DOHH2 (cell line): ENCODE measurements at regions not wholly inside any gene's neighbourhood (a gene's known extent, or its start where the extent isn't known, plus 50 kb on each side); places are given as distances from the start of the nearest gene placed in this dataset.

Experiments
- H3F3A ChIP-seq: fragments of 200-600 bp; sonication (generic), shearing (Covaris generic); 2 replicates; pipeline ENCODE4 v1.6.0; 2016; ENCODE audit warnings: antibody characterized with exemption, mild to moderate bottlenecking; ENCODE audit not compliant: control insufficient read depth, insufficient read depth
- H3K27ac ChIP-seq: fragments of 200-600 bp; sonication (generic); 2 replicates; pipeline ENCODE4 v1.5.1; 2014; ENCODE audit warnings: low read depth, mild to moderate bottlenecking, low read length, moderate library complexity
- H3K27me3 ChIP-seq: fragments of 200-600 bp; sonication (generic); 2 replicates; pipeline ENCODE4 v1.6.1; 2014; ENCODE audit warnings: mild to moderate bottlenecking, low read length, mixed read lengths; ENCODE audit not compliant: control insufficient read depth
- H3K36me3 ChIP-seq: fragments of 200-600 bp; sonication (generic); 2 replicates; pipeline ENCODE4 v1.6.1; 2014; ENCODE audit warnings: mild to moderate bottlenecking, low read length, moderate library complexity, mixed read lengths; ENCODE audit not compliant: control insufficient read depth
- H3K4me1 ChIP-seq: fragments of 200-600 bp; sonication (generic); 2 replicates; pipeline ENCODE4 v1.6.1; 2014; ENCODE audit warnings: mild to moderate bottlenecking, low read length, mixed read lengths; ENCODE audit not compliant: control insufficient read depth
- H3K4me2 ChIP-seq: fragments of 200-600 bp; sonication (generic); 2 replicates; pipeline ENCODE4 v1.6.0; 2014; ENCODE audit warnings: mild to moderate bottlenecking, low read length, moderate library complexity
- H3K4me3 ChIP-seq: fragments of 200-600 bp; sonication (generic); 2 replicates; pipeline ENCODE4 v1.5.1; 2014; ENCODE audit warnings: mild to moderate bottlenecking, low read length, mixed read lengths
- H3K79me2 ChIP-seq: fragments of 200-600 bp; sonication (generic); 2 replicates; pipeline ENCODE4 v1.6.1; 2014; ENCODE audit warnings: mild to moderate bottlenecking, low read length, mixed read lengths; ENCODE audit not compliant: control insufficient read depth
- H3K9me2 ChIP-seq: fragments of 200-600 bp; sonication (generic); replicated peaks from 2 replicates; pipeline ENCODE4 v1.6.1; 2014; ENCODE audit warnings: mild to moderate bottlenecking, low read length, mixed read lengths; ENCODE audit not compliant: control insufficient read depth
- H3K9me3 ChIP-seq: fragments of 200-600 bp; sonication (generic); 2 replicates; pipeline ENCODE4 v1.6.1; 2014; ENCODE audit warnings: antibody characterized with exemption, low read length, mixed read lengths; ENCODE audit not compliant: control insufficient read depth, insufficient read depth
- H4K20me1 ChIP-seq: fragments of 200-600 bp; sonication (generic); 2 replicates; pipeline ENCODE4 v1.6.0; 2014; ENCODE audit warnings: low read depth, mild to moderate bottlenecking, antibody characterized with exemption, low read length, moderate library complexity; ENCODE audit not compliant: control insufficient read depth, insufficient read depth
- EZH2phosphoT487 ChIP-seq: fragments of 200-600 bp; sonication (generic); IDR thresholded peaks from 2 replicates; pipeline ENCODE4 v1.6.1; 2017; ENCODE audit warnings: borderline replicate concordance, mild to moderate bottlenecking, antibody characterized with exemption, low read length, moderate library complexity, mixed read lengths
- TF ChIP-seq, protein P1 (sequence below): fragments of 200-600 bp; sonication (generic); IDR thresholded peaks from one replicate; pipeline ENCODE4 v1.5.1; 2014; ENCODE audit warnings: antibody characterized with exemption, mild to moderate bottlenecking, low read depth, low read length; ENCODE audit not compliant: poor library complexity, severe bottlenecking

DNA sequence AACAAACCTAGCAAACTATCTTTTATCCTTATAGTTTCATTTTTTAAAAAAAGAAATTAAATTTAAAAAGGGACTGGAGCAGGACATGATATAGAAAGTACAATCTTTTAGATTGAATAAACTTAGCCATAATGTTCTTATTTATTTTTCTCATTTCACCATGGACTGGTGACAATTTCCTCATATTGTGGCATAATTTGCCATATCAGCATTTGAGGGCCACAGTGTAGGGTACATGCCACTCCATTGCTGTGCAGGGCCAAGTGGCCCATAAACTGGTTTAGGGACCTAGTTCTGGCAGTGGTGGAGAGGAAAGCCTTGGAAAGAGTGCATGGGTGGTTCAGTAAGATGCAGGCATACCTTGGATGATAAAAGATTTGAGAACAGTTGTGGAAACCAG is 232.9 kb upstream of the ELL2 start:
- no peak overlapping the region for H3K27ac ChIP-seq
- no peak for TF ChIP-seq EZH2phosphoT487
- TF ChIP-seq, protein P1, sequence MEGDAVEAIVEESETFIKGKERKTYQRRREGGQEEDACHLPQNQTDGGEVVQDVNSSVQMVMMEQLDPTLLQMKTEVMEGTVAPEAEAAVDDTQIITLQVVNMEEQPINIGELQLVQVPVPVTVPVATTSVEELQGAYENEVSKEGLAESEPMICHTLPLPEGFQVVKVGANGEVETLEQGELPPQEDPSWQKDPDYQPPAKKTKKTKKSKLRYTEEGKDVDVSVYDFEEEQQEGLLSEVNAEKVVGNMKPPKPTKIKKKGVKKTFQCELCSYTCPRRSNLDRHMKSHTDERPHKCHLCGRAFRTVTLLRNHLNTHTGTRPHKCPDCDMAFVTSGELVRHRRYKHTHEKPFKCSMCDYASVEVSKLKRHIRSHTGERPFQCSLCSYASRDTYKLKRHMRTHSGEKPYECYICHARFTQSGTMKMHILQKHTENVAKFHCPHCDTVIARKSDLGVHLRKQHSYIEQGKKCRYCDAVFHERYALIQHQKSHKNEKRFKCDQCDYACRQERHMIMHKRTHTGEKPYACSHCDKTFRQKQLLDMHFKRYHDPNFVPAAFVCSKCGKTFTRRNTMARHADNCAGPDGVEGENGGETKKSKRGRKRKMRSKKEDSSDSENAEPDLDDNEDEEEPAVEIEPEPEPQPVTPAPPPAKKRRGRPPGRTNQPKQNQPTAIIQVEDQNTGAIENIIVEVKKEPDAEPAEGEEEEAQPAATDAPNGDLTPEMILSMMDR: no peak
- no peaks in the 10 kb centered on the region for H3F3A ChIP-seq
- no peaks in the 10 kb centered on the region for H3K9me2 ChIP-seq
- H3K4me1 ChIP-seq: no peaks in the 10 kb centered on the region
- no peaks in the 10 kb centered on the region for H3K9me3 ChIP-seq
- no peaks in the 10 kb centered on the region for H3K27me3 ChIP-seq
- H3K4me2 ChIP-seq: no peak overlapping the region
- H3K36me3 ChIP-seq: no peaks in the 10 kb centered on the region
- no peaks in the 10 kb centered on the region for H3K79me2 ChIP-seq
- H4K20me1 ChIP-seq: no peaks in the 10 kb centered on the region
- no peak overlapping the region for H3K4me3 ChIP-seq

DNA sequence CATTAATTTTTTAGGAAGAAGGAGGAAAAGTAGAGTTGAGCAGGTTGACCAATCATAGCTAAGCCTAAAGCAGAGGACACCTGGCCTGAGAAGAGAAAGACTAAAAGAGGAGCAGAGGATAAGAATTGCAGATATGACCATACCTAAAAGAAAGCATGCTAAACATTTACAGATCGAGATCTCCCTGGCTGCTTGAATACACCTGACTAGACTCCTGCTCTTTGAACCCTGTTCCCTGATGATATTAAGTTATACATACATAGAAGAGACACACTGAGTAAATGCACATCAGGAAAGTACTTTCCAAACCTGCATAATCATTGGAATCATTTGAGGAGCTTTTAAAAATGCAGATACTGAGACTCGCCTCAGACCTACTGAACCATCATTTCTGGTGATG is 232.3 kb upstream of the ELL2 start:
- H3K27ac ChIP-seq: no peak overlapping the region
- H3K4me1 ChIP-seq: no peaks in the 10 kb centered on the region
- H3K27me3 ChIP-seq: no peaks in the 10 kb centered on the region
- no peak for TF ChIP-seq EZH2phosphoT487
- TF ChIP-seq, protein P1: no peak
- H3K4me2 ChIP-seq: no peak overlapping the region
- H3K36me3 ChIP-seq: no peaks in the 10 kb centered on the region
- H3K4me3 ChIP-seq: no peak overlapping the region
- no peaks in the 10 kb centered on the region for H4K20me1 ChIP-seq
- no peaks in the 10 kb centered on the region for H3K9me3 ChIP-seq
- no peaks in the 10 kb centered on the region for H3K9me2 ChIP-seq
- H3F3A ChIP-seq: no peaks in the 10 kb centered on the region
- H3K79me2 ChIP-seq: no peaks in the 10 kb centered on the region

DNA sequence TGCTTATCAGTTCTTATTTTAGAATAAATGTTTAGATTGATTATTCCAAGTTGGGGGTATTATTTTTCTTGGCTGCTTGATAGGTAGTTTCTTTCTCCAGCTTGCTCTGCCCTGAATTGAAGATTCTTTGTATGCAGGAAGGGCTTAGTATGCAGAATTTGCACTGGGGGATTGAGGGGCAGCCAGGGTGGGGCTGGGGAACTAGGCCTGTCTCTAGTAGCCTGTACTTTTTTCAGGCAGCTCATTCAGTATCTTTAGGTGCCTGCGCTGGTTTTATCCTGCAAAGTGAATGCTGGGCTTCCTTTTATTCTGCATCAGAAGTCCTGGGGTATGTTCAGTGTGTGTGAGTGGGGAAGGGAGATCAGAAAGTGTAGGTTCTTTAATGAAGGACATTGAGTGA is 228.3 kb upstream of the ELL2 start:
- H3K27me3 ChIP-seq: no peaks in the 10 kb centered on the region
- TF ChIP-seq, protein P1: no peak
- no peak for TF ChIP-seq EZH2phosphoT487

More for the DNA sequence above, 228.3 kb upstream of the ELL2 start:
- Histone ChIP-seq H3K9me2 (no peaks in the 10 kb centered on the region), H3K27ac (no peak overlapping the region), H3F3A (no peaks in the 10 kb centered on the region), H3K4me1 (no peaks in the 10 kb centered on the region), H3K4me2 (no peak overlapping the region), H3K9me3 (no peaks in the 10 kb centered on the region), H3K4me3 (no peak overlapping the region), H3K79me2 (no peaks in the 10 kb centered on the region), H3K36me3 (no peaks in the 10 kb centered on the region), H4K20me1 (no peaks in the 10 kb centered on the region)
